ENCODE measurements at regions not wholly inside any gene's neighbourhood (a gene's known extent, or its start where the extent isn't known, plus 50 kb on each side); places are given as distances from the start of the nearest gene placed in this dataset.

DNA sequence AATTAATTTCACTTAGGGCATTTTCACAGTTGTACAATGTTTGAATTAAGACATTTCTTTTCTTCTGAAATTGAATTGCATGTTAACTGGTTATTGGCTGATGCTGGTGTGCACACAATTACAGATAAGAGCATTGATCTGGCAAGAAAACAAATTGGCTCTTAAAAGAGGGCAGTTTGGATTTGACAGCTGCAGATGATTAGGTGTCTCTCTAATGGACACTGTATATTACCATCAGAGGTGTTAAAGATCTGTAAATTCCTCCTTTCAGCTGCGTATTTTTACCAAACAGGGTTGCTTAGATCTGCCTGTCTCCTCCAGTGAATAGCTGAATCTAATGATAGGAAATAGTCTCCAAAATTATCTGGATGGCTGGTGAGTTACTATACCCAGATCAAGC is 198.5 kb downstream of the BLID start:
- TF ChIP-seq, protein P1, sequence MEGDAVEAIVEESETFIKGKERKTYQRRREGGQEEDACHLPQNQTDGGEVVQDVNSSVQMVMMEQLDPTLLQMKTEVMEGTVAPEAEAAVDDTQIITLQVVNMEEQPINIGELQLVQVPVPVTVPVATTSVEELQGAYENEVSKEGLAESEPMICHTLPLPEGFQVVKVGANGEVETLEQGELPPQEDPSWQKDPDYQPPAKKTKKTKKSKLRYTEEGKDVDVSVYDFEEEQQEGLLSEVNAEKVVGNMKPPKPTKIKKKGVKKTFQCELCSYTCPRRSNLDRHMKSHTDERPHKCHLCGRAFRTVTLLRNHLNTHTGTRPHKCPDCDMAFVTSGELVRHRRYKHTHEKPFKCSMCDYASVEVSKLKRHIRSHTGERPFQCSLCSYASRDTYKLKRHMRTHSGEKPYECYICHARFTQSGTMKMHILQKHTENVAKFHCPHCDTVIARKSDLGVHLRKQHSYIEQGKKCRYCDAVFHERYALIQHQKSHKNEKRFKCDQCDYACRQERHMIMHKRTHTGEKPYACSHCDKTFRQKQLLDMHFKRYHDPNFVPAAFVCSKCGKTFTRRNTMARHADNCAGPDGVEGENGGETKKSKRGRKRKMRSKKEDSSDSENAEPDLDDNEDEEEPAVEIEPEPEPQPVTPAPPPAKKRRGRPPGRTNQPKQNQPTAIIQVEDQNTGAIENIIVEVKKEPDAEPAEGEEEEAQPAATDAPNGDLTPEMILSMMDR (IDR thresholded peaks at IDR 0.05; ENCODE audit: insufficient read depth, low read length, poor library complexity, severe bottlenecking) = no peak
- no peak for TF ChIP-seq EZH2phosphoT487 (conservative IDR thresholded peaks at IDR 0.05; ENCODE audit: low read length)
- H3K36me3 ChIP-seq (ENCODE audit: low read length) = no peaks in the 10 kb centered on the region
- H3K79me2 ChIP-seq (ENCODE audit: insufficient read depth, low read length) = no peaks in the 10 kb centered on the region
- H3K4me3 ChIP-seq (ENCODE audit: insufficient read depth, low read length, poor library complexity, severe bottlenecking) = no peak overlapping the region
- no peak overlapping the region for H3K27ac ChIP-seq (ENCODE audit: low read depth, low read length)
- no peak overlapping the region for H3K4me2 ChIP-seq (ENCODE audit: low read depth, low read length, poor library complexity, severe bottlenecking)
- no peak overlapping the region for H3K9ac ChIP-seq (ENCODE audit: low read length)
- H2AFZ ChIP-seq (ENCODE audit: low read depth, low read length, severe bottlenecking) = no peak overlapping the region
- no peaks in the 10 kb centered on the region for H3K9me2 ChIP-seq (replicated peaks; ENCODE audit: insufficient read depth, low read length)
- H3K27me3 ChIP-seq (ENCODE audit: low read length) = no peaks in the 10 kb centered on the region
- H3F3A ChIP-seq (ENCODE audit: insufficient read depth) = no peaks in the 10 kb centered on the region
- no peaks in the 10 kb centered on the region for H3K9me3 ChIP-seq (ENCODE audit: insufficient read depth, low read length)
- no peaks in the 10 kb centered on the region; the same call in 1 of the 2 replicates for H4K20me1 ChIP-seq (ENCODE audit: low read depth, low read length)

DNA sequence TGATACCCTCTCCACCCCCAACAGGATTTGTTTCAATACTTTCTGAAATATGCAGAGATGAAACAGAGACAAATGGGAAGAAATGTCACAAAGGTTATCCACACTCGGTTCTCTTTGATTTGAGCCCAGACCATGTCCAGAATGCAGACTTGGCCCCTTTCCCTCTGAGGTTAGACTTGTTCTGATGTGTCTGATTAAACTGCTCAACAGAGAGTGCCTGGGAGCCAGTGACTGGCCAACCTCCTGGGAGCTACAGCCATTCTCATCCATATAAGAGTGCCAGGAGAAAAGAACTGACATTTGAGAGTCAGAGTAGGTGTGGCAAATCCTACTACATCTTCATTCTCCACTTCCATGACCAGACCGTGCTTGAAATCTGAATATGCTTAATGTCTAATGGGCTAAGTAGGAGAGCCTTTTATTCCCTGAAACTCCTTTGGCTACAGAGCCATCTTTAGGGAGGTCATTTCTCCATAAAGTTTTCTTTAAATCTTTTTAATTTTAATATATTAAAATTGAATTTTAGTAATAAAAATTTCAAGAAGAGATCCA is 201.4 kb downstream of the BLID start:
- H3K9me3 ChIP-seq (ENCODE audit: insufficient read depth, low read length) = no peaks in the 10 kb centered on the region
- H3K36me3 ChIP-seq (ENCODE audit: low read length) = no peaks in the 10 kb centered on the region
- no peak overlapping the region for H3K4me3 ChIP-seq (ENCODE audit: insufficient read depth, low read length, poor library complexity, severe bottlenecking)
- TF ChIP-seq, protein P1 (IDR thresholded peaks at IDR 0.05; ENCODE audit: insufficient read depth, low read length, poor library complexity, severe bottlenecking) = no peak
- no peak for TF ChIP-seq EZH2phosphoT487 (conservative IDR thresholded peaks at IDR 0.05; ENCODE audit: low read length)
- no peaks in the 10 kb centered on the region; the same call in 1 of the 2 replicates for H4K20me1 ChIP-seq (ENCODE audit: low read depth, low read length)
- 0 out of 2 replicates have a peak, but pooled peaks cover 3% of the 10 kb centered on the region for H3K9me2 ChIP-seq (replicated peaks; ENCODE audit: insufficient read depth, low read length)
- no peak overlapping the region for H3K4me2 ChIP-seq (ENCODE audit: low read depth, low read length, poor library complexity, severe bottlenecking)
- H2AFZ ChIP-seq (ENCODE audit: low read depth, low read length, severe bottlenecking) = no peak overlapping the region
- no peaks in the 10 kb centered on the region for H3F3A ChIP-seq (ENCODE audit: insufficient read depth)
- H3K9ac ChIP-seq (ENCODE audit: low read length) = no peak overlapping the region
- H3K79me2 ChIP-seq (ENCODE audit: insufficient read depth, low read length) = no peaks in the 10 kb centered on the region
- H3K27ac ChIP-seq (ENCODE audit: low read depth, low read length) = no peak overlapping the region
- no peaks in the 10 kb centered on the region for H3K27me3 ChIP-seq (ENCODE audit: low read length)

DNA sequence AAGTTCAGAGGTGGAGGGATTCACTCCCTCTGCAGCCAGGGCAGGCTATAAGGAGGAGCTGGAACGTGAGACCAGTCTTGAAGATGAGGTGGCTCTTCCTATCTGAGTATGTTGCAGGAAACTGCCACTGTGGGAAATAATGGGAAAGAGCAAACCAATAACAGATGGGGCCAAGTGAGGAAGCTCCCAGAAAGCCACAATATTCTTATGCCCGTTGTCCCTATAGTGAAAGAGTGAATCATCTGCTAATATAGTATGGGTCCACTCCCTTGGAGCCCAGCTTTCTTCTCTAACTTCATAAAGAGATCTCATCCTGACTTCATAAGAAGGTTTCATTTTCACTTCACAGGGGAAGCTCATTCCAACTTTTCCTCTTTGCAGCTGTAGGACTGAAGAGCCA is 206.4 kb downstream of the BLID start:
- TF ChIP-seq EZH2phosphoT487 (conservative IDR thresholded peaks at IDR 0.05; ENCODE audit: low read length) = no peak
- TF ChIP-seq, protein P1 (IDR thresholded peaks at IDR 0.05; ENCODE audit: insufficient read depth, low read length, poor library complexity, severe bottlenecking) = no peak
- Histone ChIP-seq H3K4me3 (ENCODE audit: insufficient read depth, low read length, poor library complexity, severe bottlenecking) (no peak overlapping the region), H3K9me2 (replicated peaks; ENCODE audit: insufficient read depth, low read length) (0 out of 2 replicates have a peak, but pooled peaks cover 3% of the 10 kb centered on the region), H3K9ac (ENCODE audit: low read length) (no peak overlapping the region), H3K27me3 (ENCODE audit: low read length) (no peaks in the 10 kb centered on the region), H3K4me2 (ENCODE audit: low read depth, low read length, poor library complexity, severe bottlenecking) (no peak overlapping the region), H3K9me3 (ENCODE audit: insufficient read depth, low read length) (no peaks in the 10 kb centered on the region), H2AFZ (ENCODE audit: low read depth, low read length, severe bottlenecking) (no peak overlapping the region), H3K79me2 (ENCODE audit: insufficient read depth, low read length) (no peaks in the 10 kb centered on the region), H4K20me1 (ENCODE audit: low read depth, low read length) (no peaks in the 10 kb centered on the region; the same call in 1 of the 2 replicates), H3F3A (ENCODE audit: insufficient read depth) (no peaks in the 10 kb centered on the region), H3K36me3 (ENCODE audit: low read length) (no peaks in the 10 kb centered on the region), H3K27ac (ENCODE audit: low read depth, low read length) (no peak overlapping the region)

All from SU-DHL-6 (cell line).